ENCODE measurements at regions not wholly inside any gene's neighbourhood (a gene's known extent, or its start where the extent isn't known, plus 50 kb on each side); places are given as distances from the start of the nearest gene placed in this dataset.

DNA sequence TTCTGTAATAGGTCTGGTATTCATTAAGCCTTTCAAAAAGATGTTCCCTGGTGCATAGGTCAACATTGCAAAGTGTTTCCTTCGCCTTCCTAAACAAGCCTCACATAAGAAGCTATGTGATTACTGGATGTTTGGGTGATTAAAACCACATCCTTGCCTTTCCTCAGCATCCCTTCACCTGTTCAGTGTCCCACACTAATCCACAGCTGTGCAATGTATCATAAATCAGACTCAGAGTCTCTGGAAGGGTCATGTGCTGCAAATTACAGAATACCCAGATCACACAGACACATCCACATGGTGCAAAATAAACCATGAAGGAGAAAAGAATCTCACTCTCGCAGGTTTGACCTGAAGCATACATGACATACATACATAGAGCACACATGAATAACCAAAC lies 164.7 kb upstream of the NSMCE3 start:
- TF ChIP-seq, protein P1, sequence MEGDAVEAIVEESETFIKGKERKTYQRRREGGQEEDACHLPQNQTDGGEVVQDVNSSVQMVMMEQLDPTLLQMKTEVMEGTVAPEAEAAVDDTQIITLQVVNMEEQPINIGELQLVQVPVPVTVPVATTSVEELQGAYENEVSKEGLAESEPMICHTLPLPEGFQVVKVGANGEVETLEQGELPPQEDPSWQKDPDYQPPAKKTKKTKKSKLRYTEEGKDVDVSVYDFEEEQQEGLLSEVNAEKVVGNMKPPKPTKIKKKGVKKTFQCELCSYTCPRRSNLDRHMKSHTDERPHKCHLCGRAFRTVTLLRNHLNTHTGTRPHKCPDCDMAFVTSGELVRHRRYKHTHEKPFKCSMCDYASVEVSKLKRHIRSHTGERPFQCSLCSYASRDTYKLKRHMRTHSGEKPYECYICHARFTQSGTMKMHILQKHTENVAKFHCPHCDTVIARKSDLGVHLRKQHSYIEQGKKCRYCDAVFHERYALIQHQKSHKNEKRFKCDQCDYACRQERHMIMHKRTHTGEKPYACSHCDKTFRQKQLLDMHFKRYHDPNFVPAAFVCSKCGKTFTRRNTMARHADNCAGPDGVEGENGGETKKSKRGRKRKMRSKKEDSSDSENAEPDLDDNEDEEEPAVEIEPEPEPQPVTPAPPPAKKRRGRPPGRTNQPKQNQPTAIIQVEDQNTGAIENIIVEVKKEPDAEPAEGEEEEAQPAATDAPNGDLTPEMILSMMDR (IDR thresholded peaks at IDR 0.05; ENCODE audit: control extremely low read depth in 1 of 3, insufficient read depth in 1 of 3, low read depth in 1 of 3, low read length in 3 of 3), result no peak
- TF ChIP-seq POLR2A (IDR thresholded peaks at IDR 0.05; ENCODE audit: control extremely low read depth in 1 of 2, low read depth in 2 of 2, low read length in 2 of 2) (no peak), GABPA (IDR thresholded peaks at IDR 0.05; ENCODE audit: borderline replicate concordance, insufficient read depth, low read length) (no peak), EZH2 (IDR thresholded peaks at IDR 0.05; ENCODE audit: low read depth, low read length, severe bottlenecking) (no peak), NANOG (IDR thresholded peaks at IDR 0.05; ENCODE audit: insufficient read depth, low read depth, low read length, poor library complexity, severe bottlenecking) (no peak), EP300 (IDR thresholded peaks at IDR 0.05; ENCODE audit: borderline replicate concordance in 1 of 2, low read depth in 2 of 2, low read length in 2 of 2) (no peak), TAF1 (IDR thresholded peaks at IDR 0.05; ENCODE audit: low read depth, low read length) (no peak)

All from H1 (cell line).